ENCODE measurements at regions not wholly inside any gene's neighbourhood (a gene's known extent, or its start where the extent isn't known, plus 50 kb on each side); places are given as distances from the start of the nearest gene placed in this dataset.

GRCh38 chr10:108147346-108147745 is 982.8 kb upstream of the SORCS1 start:
- no peak for DNase-seq

DNA sequence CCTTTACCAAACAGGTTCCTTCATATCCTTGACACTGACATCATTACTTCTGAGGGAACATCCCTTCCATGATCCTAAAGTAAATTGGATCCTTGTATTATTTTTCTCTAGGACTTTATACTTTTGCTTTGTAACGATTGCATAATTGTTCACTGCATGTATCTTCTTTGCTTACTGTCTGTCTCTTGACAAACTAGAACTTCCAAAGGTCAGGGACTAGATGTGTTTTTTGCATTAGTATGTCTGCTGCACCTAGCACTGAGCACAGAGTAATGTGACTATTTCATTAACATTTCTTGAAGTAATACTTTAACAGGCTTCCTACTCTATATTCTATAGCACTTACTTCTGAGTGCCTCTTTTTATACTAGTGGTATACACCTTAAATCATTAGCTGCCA is 976.6 kb upstream of the SORCS1 start:
- no peak for DNase-seq

DNA sequence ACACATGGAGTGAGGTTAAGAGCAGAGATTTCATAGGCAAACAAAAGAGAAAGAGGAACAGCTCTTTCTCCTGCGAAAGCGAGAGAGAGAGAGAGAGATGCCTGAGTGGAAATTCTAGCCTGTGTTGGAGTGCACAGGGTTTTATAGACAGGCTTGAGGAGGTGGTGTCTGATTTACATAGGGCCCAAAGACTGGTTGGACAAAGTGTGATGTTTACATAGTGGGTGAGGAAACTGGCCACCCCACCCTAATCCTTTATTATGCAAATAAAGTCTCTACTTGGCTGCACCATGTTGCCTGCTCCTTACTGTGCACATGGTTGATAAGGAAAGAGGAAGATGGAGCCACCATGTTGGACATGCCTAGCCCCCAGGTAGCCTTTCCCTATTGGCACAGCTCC is 967.8 kb upstream of the SORCS1 start:
- DNase-seq: no peak

DNA sequence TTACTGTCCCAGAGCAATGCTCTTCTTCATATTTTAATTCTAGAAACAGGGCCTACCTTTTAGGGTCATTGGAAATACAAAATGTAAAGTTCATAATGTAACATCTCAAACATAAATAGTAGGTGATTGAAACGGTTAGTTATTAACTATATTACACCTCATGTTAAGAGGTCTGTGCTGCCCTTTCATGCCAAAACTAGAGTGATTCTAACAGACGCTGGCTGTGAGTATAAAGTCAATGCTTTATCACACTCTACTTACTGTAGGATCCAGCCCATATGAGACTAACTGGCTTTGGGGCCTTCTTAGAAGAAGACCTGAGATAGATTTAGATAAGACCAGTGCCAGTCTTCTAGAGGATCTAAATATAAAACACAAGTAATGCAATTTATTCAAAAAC is 966.1 kb upstream of the SORCS1 start:
- no peak for DNase-seq

DNA sequence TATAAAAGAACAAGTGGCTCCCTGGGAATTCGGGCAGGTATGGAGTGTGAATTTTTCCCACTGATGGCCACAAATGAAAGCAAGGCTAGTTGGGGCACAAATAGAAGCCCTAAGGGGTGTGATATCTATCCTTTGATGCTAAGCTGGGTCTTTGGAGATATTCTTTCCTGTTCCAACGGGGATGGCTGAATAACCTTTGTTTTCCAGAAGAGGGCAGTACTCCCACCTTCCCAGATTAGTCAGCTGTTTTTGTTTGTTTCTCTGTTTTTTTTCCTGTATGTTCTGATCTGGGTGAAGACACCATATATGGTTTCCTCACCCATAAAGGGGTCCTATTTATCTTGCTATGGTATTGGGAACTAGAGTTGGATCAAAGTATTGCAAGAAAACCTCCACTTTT is 947.7 kb upstream of the SORCS1 start:
- no peak for DNase-seq

DNA sequence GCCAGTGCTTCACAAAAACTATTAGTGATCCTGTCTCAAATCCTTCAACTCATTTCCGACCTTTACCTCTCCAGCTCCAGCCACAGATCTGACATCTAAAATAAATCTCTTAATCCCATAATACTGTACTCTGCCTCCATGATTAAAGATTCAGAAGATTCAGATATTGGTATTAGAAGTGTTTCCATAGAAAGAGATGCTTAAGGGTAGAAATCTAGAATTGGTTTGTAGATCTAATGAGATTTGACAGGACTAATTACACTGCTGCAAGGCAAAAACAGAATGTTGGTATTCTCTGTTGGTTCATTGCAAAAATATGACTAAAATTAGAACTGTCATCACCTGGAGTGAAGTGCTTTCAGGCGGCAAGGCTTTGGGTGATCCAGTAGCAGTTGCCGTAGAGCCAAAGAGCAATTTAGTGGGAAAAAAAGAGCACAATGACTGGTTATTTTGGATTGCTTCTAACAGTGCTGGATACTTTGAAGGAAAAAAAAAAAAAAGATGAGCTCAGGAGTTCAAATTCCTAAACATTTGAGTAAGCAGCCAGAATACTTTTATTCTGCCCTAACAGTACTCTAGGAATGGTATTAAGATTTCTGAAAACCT is 940.1 kb upstream of the SORCS1 start:
- DNase-seq: no peak

GRCh38 chr10:108097258-108097657 is 932.8 kb upstream of the SORCS1 start:
- no peak for DNase-seq

DNA sequence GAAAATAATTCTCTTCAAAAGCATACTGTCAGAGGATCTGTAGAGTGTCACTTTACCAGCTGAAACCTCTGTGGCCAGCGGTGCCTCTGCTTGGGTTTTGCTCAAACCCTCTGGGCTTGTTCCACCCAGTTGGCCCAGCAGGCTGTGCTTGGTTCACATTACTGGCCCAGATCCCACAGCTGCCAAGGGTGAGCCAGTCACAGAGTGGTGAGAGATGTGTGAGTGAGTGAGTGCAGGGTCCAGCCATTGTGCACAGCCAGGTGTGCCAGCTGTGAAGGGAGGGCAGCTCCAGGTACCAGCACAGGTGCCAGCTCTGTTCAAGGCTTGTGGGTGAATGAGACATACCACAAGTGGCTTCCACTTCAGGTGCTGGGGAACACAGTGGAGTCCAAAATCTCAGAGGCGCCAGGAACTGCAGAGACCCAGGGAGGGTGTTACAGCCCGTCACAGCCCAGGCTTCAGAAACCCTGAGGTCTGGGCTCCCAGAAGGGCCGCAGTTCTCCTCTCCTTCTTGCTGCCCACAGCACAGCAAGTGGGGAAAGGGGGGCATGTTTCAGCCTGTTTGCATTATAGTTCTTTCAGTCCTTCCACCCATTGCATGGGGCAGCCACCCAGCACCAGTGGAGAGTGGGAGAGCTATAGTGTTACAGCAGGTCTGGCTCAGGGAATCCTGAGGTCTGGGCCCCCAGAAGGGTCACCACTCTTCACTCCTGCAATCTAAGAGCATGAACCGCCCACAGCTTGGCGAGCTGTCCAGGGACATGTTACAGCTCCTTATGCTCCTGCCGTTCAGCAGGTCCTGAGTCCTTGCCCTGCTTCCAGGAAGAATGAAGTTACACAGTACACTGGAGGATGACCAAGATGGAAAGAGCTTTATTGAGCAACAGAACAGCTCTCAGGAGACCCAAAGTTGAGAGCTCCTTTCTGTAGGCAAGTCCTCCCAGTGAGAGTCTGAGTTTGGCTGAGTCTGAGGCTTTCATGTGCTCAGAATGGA is 931.7 kb upstream of the SORCS1 start:
- DNase-seq: no peak

GRCh38 chr10:108090476-108091215 is 926.1 kb upstream of the SORCS1 start:
- DNase-seq: no peak

DNA sequence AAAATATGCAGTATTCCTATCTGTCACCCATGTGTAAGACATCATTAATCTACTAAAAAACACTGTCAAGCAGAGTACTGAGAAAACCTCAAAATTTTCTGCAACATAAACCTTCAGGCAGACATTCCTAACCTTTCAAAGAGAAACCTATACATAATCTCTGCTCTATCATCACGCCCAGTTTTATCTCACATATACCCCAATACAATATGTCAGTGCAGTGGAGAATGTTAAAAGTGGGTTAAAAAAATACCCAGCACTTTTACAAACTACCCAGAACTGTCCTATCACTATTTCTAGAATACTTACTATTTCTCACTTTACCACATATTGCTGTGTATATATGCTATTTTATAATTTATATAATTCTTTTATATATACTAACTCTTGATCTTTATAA is 922.0 kb upstream of the SORCS1 start:
- DNase-seq: no peak

DNA sequence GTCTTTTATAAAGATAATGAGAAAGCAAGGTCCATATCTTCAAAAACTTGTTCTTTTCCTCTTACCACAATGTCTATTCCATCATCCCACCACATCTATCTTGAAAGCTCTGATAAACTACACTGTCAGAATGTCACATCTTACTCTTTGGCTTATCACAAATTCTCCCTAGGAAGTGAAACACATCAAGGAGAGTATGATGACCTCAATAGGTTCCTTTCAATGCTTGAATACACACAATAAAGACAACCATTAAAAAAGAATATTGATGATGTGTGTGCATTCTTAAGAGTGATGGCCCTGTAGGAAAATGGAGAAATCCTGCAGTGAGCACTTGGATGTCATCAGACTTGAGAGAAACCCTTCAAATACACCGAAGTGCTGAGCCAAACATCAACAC is 918.1 kb upstream of the SORCS1 start:
- DNase-seq: no peak

DNA sequence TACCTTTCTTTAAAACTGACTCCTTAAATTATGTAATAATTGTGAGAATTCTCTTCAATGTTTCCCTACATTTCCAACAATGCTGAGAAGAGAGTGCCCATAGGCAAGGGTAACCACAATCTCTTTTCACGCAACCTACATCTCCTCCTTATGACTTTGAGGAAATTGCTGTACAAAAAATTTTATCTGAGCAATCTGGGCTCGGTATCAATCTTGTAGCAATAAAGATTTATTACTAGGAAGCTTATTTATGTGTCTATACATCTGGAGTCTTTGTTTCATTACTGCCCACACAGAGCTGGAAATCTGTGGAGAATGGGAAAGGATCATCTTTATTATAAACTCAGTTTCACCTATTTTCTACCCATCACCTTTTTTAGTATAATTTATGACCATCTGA is 913.8 kb upstream of the SORCS1 start:
- DNase-seq: no peak

DNA sequence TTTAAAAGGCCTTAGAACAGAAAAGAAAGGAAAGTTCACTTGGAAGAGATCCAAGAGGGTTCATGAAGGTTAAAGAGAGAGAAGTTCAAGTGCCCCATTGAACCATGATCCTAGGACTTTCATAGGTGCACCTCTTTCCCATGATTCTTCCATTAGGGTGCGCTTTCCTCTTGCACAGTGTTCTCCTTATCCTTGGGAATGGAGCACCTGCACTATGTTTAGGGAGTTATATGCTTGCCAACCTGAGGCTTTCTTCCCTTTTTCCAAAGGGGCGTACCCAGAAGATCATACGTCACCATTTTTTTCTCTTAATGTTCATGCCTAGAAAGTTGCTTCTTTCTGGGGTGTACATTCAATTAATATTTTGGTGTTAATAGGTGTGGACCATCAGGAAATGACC is 908.0 kb upstream of the SORCS1 start:
- DNase-seq: no peak

- DNase-seq: no peak
Measured at GRCh38 chr10:108070789-108071188, 906.3 kb upstream of the SORCS1 start.

GRCh38 chr10:108069096-108069495 is 904.6 kb upstream of the SORCS1 start:
- no peak for DNase-seq

DNA sequence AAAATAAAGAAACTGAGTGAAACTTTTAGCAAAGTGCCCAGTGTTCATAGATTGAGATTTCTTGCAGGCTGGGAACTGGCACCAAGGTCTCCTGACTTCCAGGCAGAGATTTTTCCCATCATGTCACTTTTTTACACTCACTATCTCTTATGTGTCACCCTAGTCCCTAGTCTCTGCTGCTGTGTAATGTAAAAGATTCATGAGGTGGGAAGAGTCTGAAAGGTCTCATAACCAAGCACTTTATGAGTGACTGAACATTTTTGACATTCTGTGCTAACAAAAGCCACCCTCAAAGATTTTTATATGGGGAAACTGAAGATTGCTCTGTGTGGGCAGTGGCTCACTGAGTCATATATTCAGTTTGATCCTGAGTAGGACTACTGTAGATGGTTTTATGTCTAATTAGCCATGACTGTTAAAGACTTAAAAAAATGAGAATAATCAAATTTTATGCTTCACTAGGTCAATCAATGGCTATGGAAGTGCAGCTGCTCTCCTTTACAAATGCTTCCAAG is 900.3 kb upstream of the SORCS1 start:
- no peak for DNase-seq

DNA sequence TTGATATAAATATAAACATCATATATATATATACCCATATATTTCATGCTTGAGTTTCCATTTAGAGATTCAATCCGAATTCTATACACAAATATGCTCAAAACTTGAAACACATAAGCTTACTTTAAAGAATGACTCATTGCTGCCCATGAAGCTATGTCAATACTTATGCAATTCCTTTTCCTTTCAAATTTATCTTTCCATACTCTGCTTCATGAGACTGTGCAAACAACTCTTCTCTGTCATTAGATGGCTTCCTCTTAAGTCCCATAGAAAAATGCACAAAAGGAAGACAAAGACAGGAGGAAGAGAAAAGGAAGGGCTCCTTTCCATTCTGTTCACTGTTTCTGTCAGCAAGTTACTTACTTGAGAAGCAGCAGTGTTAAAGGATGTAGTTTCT is 895.7 kb upstream of the SORCS1 start:
- DNase-seq: no peak

GRCh38 chr10:108055506-108055905 is 891.0 kb upstream of the SORCS1 start:
- no peak for DNase-seq

DNA sequence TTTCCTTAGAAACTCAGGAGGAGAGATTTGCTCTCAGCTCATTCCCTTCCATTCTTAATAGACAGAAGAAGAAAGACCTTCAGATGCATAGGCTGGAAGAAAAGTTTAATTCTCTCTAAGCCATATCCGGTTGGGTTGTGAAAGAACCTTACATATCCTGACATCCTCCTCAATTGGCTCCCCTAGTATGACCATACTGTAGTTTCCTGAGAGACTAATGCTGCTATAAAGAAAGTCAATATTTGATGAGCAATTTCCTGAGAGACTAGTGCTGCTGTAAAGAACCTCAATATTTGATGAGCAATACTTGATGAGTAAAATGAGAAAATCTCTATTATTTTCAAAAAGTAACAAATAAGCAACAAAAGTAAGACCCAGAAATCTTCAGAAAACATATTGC is 888.5 kb upstream of the SORCS1 start:
- no peak for DNase-seq

GRCh38 chr10:108051218-108051617 is 886.7 kb upstream of the SORCS1 start:
- DNase-seq: no peak

- DNase-seq: no peak
Measured at GRCh38 chr10:108050626-108051025, 886.1 kb upstream of the SORCS1 start.

GRCh38 chr10:108049668-108050067 is 885.2 kb upstream of the SORCS1 start:
- no peak for DNase-seq

- no peak for DNase-seq
Measured at GRCh38 chr10:108048898-108049297, 884.4 kb upstream of the SORCS1 start.
